Muscle of leg (tissue), 3 donors: ENCODE measurements at regions not wholly inside any gene's neighbourhood (a gene's known extent, or its start where the extent isn't known, plus 50 kb on each side); places are given as distances from the start of the nearest gene placed in this dataset.

Experiments used
- DNase-seq: peaks from one replicate; pipeline ENCODE4 v3.0.0; 2013
- H3K27ac ChIP-seq: one replicate; pipeline ENCODE4 v1.5.1; 2013; ENCODE audit warnings: mild to moderate bottlenecking, low read length, control low read depth
- H3K27me3 ChIP-seq: one replicate; pipeline ENCODE4 v1.6.1; 2013; ENCODE audit warnings: low read length; ENCODE audit not compliant: control insufficient read depth, insufficient read depth
- H3K36me3 ChIP-seq: one replicate; pipeline ENCODE4 v1.6.1; 2013; ENCODE audit warnings: low read length; ENCODE audit not compliant: control insufficient read depth, insufficient read depth
- H3K4me1 ChIP-seq: one replicate; pipeline ENCODE4 v1.6.1; 2013; ENCODE audit warnings: low read length; ENCODE audit not compliant: control insufficient read depth, insufficient read depth
- H3K4me3 ChIP-seq: one replicate; pipeline ENCODE4 v1.5.1; 2013; ENCODE audit warnings: low read length, control low read depth
- H3K9me3 ChIP-seq: replicated peaks from 2 replicates; pipeline ENCODE4 v1.6.1; 2013; ENCODE audit warnings: low read depth, low read length; ENCODE audit not compliant: control insufficient read depth
- WGBS: methylation state at CpG from one replicate; pipeline ENCODE4 v1.1.5; 2013; ENCODE audit warnings: missing lambda C conversion rate; ENCODE audit not compliant: insufficient coverage; 5-methylcytosine and 5-hydroxymethylcytosine counted together

- Histone ChIP-seq H3K9me3 (no peaks in the 10 kb centered on the region), H3K27ac (peak overlapping the region; percentile 93), H3K36me3 (no peaks in the 10 kb centered on the region), H3K4me3 (no peak overlapping the region), H3K27me3 (no peaks in the 10 kb centered on the region), H3K4me1 (peaks cover 34% of the 10 kb centered on the region)
- 75% methylated on average over 2 of the region's 6 CpGs for WGBS
- no peak for DNase-seq
Observed at GRCh38 chr5:39502704-39503103, 77.9 kb upstream of the DAB2 start.

- Histone ChIP-seq H3K36me3 (no peaks in the 10 kb centered on the region), H3K27me3 (no peaks in the 10 kb centered on the region), H3K4me1 (peaks cover 28% of the 10 kb centered on the region), H3K4me3 (no peak overlapping the region), H3K27ac (peak overlapping the region; percentile 93), H3K9me3 (no peaks in the 10 kb centered on the region)
- WGBS, result no CpG with 5 or more reads among the region's 5 CpGs
- peak; percentile 98 for DNase-seq
Observed at GRCh38 chr5:39501397-39501796, 76.6 kb upstream of the DAB2 start.

GRCh38 chr5:39500551-39501175 lies 75.9 kb upstream of the DAB2 start:
- DNase-seq, result peak; percentile 56
- Histone ChIP-seq H3K9me3 (no peaks in the 10 kb centered on the region), H3K27me3 (no peaks in the 10 kb centered on the region), H3K4me3 (no peak overlapping the region), H3K4me1 (peaks cover 29% of the 10 kb centered on the region), H3K27ac (peak overlapping the region; percentile 93), H3K36me3 (no peaks in the 10 kb centered on the region)
- WGBS, result no CpG with 5 or more reads among the region's 2 CpGs

- H3K4me1 ChIP-seq, result peaks cover 28% of the 10 kb centered on the region
- H3K9me3 ChIP-seq, result no peaks in the 10 kb centered on the region
- H3K27ac ChIP-seq, result no peak overlapping the region
- H3K4me3 ChIP-seq, result no peak overlapping the region
- no CpG with 5 or more reads among the region's 4 CpGs for WGBS
- H3K36me3 ChIP-seq, result no peaks in the 10 kb centered on the region
- DNase-seq, result peak; percentile 39
- no peaks in the 10 kb centered on the region for H3K27me3 ChIP-seq
Observed at GRCh38 chr5:39498278-39498952, 73.6 kb upstream of the DAB2 start.

DNA sequence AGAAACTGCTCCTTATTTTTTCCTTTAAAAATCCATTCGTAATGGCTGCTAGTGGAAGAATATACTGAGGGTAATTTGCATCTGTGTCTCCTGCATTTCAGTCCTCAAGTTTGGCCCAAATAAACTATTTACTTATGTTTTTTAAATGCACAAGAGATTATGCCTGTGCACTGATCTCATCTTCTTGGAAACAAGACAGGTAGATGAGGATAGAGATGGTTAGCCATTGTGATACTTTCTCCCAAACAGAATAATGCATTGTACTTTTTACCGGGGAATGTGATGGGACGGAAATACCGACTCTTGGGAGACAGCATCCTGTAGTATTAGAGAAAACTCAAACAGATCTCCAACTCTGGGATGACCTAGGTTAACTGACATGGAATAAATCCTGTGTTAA lies 72.5 kb upstream of the DAB2 start:
- Histone ChIP-seq H3K27me3 (no peaks in the 10 kb centered on the region), H3K27ac (no peak overlapping the region), H3K9me3 (no peaks in the 10 kb centered on the region), H3K4me3 (no peak overlapping the region), H3K4me1 (peaks cover 19% of the 10 kb centered on the region), H3K36me3 (no peaks in the 10 kb centered on the region)
- DNase-seq, result peak; percentile 71
- 60% methylated on average over 2 of the region's 4 CpGs for WGBS

DNA sequence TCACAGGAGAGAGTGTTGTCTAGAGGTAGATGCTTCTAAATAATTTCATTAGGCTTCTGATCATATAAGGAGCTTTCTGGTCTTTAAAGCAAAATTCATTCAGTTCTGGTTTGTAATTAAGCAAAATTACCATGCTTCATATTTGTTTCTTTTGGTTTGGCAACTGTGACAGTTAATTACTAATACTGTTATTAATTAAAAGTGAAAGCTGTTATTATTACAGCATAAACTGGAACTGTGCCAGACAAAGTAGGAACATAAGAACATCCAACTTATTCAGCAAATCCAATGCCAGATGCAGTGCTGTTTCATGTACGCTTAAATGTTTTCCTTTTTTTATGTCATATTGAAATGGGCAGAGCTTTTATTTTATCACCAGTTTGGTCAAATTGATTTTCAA lies 70.4 kb upstream of the DAB2 start:
- H3K27ac ChIP-seq, result peak overlapping the region; percentile 84
- H3K9me3 ChIP-seq, result peaks cover 2% of the 10 kb centered on the region
- no peak overlapping the region for H3K4me3 ChIP-seq
- no peaks in the 10 kb centered on the region for H3K27me3 ChIP-seq
- no CpG with 5 or more reads among the region's 1 CpG for WGBS
- no peaks in the 10 kb centered on the region for H3K36me3 ChIP-seq
- peak; percentile 69 for DNase-seq
- H3K4me1 ChIP-seq, result peaks cover 7% of the 10 kb centered on the region

- Histone ChIP-seq H3K4me3 (no peak overlapping the region), H3K9me3 (peaks cover 4% of the 10 kb centered on the region), H3K36me3 (no peaks in the 10 kb centered on the region), H3K27me3 (no peaks in the 10 kb centered on the region), H3K27ac (peak overlapping the region; percentile 84), H3K4me1 (peaks cover 5% of the 10 kb centered on the region)
- WGBS, result no CpG with 5 or more reads among the region's 1 CpG
- DNase-seq, result no peak
Observed at GRCh38 chr5:39494534-39494933, 69.8 kb upstream of the DAB2 start.

GRCh38 chr5:39494107-39494510 lies 69.3 kb upstream of the DAB2 start:
- WGBS, result 0% methylated on average over 1 of the region's 3 CpGs
- peak overlapping the region; percentile 84 for H3K27ac ChIP-seq

DNA sequence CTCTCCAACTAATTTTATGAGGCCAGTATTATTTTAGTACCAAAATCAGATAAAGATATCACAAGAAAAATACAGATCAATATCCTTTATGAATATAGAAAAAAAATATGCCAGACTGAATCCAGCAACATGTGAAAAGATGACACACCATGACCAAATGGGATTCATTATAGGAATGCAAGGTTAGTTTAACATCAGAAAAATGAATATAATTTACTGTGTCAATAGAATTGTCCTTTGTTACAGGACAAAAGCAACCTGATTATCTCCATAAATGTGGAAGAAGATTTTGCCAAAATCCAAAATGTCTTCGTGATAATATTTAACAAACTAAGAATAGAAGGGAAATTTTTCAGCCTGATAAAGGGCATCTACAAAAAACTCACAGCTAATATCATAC lies 66.4 kb upstream of the DAB2 start:
- WGBS, result no CpG with 5 or more reads among the region's 1 CpG

More at GRCh38 chr5:39494107-39494510, 69.3 kb upstream of the DAB2 start:
- peak; percentile 89 for DNase-seq
- Histone ChIP-seq H3K36me3 (no peaks in the 10 kb centered on the region), H3K27me3 (no peaks in the 10 kb centered on the region), H3K4me1 (peaks cover 5% of the 10 kb centered on the region), H3K4me3 (no peak overlapping the region), H3K9me3 (peaks cover 4% of the 10 kb centered on the region)

GRCh38 chr5:39489263-39489662 lies 64.5 kb upstream of the DAB2 start:
- Histone ChIP-seq H3K9me3 (peaks cover 4% of the 10 kb centered on the region), H3K4me1 (no peaks in the 10 kb centered on the region), H3K27ac (no peak overlapping the region), H3K27me3 (no peaks in the 10 kb centered on the region), H3K36me3 (no peaks in the 10 kb centered on the region), H3K4me3 (no peak overlapping the region)
- WGBS, result no CpG with 5 or more reads among the region's 1 CpG
- no peak for DNase-seq

More for the DNA sequence above, 66.4 kb upstream of the DAB2 start:
- DNase-seq, result no peak
- Histone ChIP-seq H3K27ac (no peak overlapping the region), H3K4me1 (peaks cover 5% of the 10 kb centered on the region), H3K27me3 (no peaks in the 10 kb centered on the region), H3K9me3 (peaks cover 4% of the 10 kb centered on the region), H3K4me3 (no peak overlapping the region), H3K36me3 (no peaks in the 10 kb centered on the region)
